Retinal pigment epithelial cell (primary cell): ENCODE measurements at regions not wholly inside any gene's neighbourhood (a gene's known extent, or its start where the extent isn't known, plus 50 kb on each side); places are given as distances from the start of the nearest gene placed in this dataset.
"Not testable (repeated sequence)": the region's sequence is repeated elsewhere in the genome, so short reads cannot be mapped to it uniquely, and the experiment has no call there.

ENCODE experiments used
- DNase-seq: peaks from one replicate; pipeline ENCODE4 v3.0.0-alpha.2; 2010; ENCODE audit warnings: low read depth
- H3K4me3 ChIP-seq: 2 replicates; pipeline ENCODE4 v1.5.1; 2011; ENCODE audit warnings: mild to moderate bottlenecking, low read length, control low read depth, moderate library complexity
- CTCF ChIP-seq: conservative IDR thresholded peaks from 2 replicates; pipeline ENCODE4 v1.5.1; 2011; ENCODE audit warnings: low read depth, low read length, control low read depth, inconsistent platforms

DNA sequence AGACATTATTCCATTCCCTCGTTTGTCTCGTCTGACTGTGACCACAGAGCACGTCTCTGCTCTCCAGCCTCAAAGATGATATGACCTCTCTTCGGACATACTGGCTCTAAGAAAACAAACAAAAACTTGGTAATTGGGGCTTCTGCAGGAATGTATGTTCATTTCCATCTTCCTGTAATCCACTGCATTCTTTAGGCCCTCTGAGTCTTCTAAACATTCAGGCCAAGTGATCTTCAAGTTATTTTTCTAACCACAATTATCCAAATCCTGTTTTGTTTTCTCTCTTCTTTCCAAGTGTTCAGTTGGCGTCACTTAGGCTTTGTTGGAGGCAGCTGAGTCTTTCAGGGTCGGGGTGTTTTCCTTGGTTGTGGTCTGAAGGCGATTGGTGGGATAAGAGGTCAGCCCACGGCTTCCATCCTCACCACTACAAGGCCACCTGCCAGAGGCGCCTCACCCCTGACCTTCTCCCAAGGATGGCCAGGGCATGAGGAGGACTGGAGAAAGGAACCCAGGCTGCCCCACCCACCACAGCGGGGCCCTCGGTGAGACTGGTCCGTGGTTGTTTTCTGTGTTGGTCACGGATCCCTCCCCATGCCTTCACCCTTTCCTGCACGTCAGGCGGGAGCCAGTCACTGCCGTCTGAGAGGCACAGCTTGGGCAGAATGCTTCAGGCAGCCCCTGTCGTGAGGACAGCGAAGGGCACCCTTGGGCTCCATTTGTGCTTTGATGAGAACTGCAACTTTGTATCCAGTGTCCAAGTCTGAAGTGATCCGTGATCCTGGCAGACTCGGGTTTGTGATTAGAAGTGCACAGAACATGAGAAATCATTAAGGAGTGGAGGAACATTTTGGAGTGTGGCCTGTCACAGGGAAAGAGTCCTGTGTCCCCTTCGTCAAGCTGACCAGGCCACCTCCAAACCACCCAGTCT, 88.6 kb upstream of the FHL2 start:
- DNase-seq = peak; percentile 8
- H3K4me3 ChIP-seq = no peak overlapping the region

DNA sequence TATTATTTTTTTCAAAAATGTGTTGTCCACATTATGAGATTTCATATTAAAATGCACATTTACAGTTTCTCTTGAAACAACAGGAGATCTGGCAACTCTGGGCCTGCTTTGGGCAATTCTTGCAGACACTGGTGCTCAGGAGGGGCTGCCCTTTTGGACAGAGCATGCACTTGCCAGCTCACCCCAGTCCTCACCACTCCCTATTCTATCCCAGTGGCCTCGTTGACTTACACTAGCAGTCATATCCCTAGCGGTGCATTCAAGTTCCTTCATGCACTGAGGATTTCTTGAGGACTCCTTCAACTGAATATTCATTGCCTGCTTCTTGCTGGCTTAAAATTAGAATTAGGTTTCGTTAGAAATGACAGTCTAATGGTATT, 87.9 kb upstream of the FHL2 start:
- H3K4me3 ChIP-seq = no peak overlapping the region
- TF ChIP-seq CTCF = no peak
- DNase-seq = no peak

More for the DNA sequence above, 88.6 kb upstream of the FHL2 start:
- no peak for TF ChIP-seq CTCF

- no peak for TF ChIP-seq CTCF
- H3K4me3 ChIP-seq = no peak overlapping the region
- no peak for DNase-seq
These were observed 79.8 kb upstream of the FHL2 start for GRCh38 chr2:105478670-105479069.

- H3K4me3 ChIP-seq, DNase-seq: not testable (repeated sequence)
These were observed 78.3 kb upstream of the FHL2 start for GRCh38 chr2:105477050-105477620.

DNA sequence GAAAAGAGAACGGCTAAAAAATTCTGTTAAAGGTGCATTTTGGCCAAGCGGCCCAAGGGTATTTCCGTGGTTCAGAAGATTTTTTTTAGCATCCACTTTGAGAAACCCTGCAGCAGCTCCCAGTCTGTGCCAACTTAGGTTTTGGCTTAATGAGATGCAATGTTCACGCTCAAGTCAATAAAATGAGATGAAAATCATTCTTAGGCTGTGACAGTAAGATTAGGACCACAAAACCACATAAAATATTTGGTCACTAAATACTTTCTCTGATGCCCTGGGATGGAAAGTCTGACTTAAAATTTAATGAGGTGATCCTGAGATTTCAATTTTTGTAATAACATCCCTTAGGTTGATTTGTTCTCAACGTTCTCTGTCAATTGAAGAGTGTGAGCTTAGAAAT, 74.2 kb upstream of the FHL2 start:
- no peak for TF ChIP-seq CTCF
- DNase-seq = no peak
- H3K4me3 ChIP-seq = no peak overlapping the region

GRCh38 chr2:105470979-105471378, 72.1 kb upstream of the FHL2 start:
- H3K4me3 ChIP-seq = no peak overlapping the region
- no peak for DNase-seq
- no peak for TF ChIP-seq CTCF

DNA sequence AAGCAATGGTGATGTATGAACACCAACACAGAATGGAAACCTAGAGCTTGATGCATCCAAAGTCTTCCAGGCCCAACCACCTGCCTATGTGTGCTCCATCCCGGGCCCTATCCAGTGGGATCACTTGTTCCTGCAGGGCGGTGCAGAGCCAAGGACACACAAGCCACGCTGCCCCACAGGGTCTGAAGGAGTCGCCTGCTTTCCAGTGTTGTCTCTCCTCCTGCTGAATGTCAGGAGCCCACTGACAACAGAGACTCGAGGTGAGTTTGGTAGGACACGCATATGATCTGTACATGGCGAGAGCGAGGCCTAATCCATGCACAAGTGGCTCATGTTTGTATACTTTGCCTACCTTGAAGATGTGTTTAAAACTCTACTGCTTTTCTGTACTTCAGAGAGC, 70.9 kb upstream of the FHL2 start:
- no peak overlapping the region for H3K4me3 ChIP-seq
- DNase-seq = no peak
- TF ChIP-seq CTCF = no peak
